ENCODE measurements at regions not wholly inside any gene's neighbourhood (a gene's known extent, or its start where the extent isn't known, plus 50 kb on each side); places are given as distances from the start of the nearest gene placed in this dataset.
"Not testable (repeated sequence)": the region's sequence is repeated elsewhere in the genome, so short reads cannot be mapped to it uniquely, and the experiment has no call there.

DNA sequence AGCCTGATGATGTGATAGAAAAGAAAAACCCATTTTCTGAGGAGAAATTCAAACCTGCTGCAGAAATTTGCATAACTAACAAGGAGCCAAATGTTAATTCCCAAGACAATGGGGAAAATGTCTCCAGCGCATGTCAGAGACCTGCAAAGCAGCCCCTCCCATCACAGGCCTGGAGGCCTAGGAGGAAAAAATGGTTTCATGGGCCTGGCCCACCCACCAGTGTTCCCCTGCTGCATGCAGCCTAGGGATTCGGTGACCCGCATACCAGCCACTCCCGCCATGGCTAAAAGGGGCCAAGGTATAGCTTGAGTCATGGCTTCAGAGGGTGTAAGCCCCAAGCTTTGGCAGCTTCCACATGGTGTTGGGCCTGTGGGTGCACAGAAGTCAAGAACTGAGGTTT lies 147.7 kb upstream of the SLC24A3 start:
- TF ChIP-seq, protein P1, sequence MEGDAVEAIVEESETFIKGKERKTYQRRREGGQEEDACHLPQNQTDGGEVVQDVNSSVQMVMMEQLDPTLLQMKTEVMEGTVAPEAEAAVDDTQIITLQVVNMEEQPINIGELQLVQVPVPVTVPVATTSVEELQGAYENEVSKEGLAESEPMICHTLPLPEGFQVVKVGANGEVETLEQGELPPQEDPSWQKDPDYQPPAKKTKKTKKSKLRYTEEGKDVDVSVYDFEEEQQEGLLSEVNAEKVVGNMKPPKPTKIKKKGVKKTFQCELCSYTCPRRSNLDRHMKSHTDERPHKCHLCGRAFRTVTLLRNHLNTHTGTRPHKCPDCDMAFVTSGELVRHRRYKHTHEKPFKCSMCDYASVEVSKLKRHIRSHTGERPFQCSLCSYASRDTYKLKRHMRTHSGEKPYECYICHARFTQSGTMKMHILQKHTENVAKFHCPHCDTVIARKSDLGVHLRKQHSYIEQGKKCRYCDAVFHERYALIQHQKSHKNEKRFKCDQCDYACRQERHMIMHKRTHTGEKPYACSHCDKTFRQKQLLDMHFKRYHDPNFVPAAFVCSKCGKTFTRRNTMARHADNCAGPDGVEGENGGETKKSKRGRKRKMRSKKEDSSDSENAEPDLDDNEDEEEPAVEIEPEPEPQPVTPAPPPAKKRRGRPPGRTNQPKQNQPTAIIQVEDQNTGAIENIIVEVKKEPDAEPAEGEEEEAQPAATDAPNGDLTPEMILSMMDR (IDR thresholded peaks at IDR 0.05): not testable (repeated sequence)
- not testable (repeated sequence) for TF ChIP-seq POLR2A (IDR thresholded peaks at IDR 0.05)

Data from lower leg skin (tissue), 3 donors.